CD4-positive, alpha-beta T cell (primary cell): ENCODE measurements at regions not wholly inside any gene's neighbourhood (a gene's known extent, or its start where the extent isn't known, plus 50 kb on each side); places are given as distances from the start of the nearest gene placed in this dataset.

Experiments used
- ATAC-seq: fragments of 200-7000 bp; cut with Tn5 transposase; one replicate; pipeline ENCODE4 v1.10.0; 2022; ENCODE audit warnings: mild to moderate bottlenecking; ENCODE audit not compliant: poor library complexity
- CTCF ChIA-PET: fragments of 350-600 bp; sonication (Branson Sonifier 250); formaldehyde crosslinking; loops from one replicate; lab custom pipeline; 2021; ENCODE audit warnings: antibody characterized with exemption, inconsistent platforms; lab: Charles Lee
- POLR2A ChIA-PET: fragments of 350-600 bp; sonication (Branson Sonifier 250); formaldehyde crosslinking; loops from one replicate; lab custom pipeline; 2021; ENCODE audit warnings: antibody characterized with exemption, inconsistent platforms; lab: Charles Lee
- DNase-seq, 14 experiments: peaks; one replicate each; pipeline ENCODE4 v3.0.0-alpha.2; 2013 to 2020; ENCODE audit warnings: mixed read lengths in 2 of 14
- H3K27ac ChIP-seq, 2 donors: one replicate each; pipeline versions ENCODE4 v1.5.1 to v1.7.0; 2013; ENCODE audit warnings: low read length in 2 of 2, low read depth in 1 of 2, mild to moderate bottlenecking in 1 of 2
- H3K27me3 ChIP-seq, 2 experiments: 1 replicate in 1 of 2; 2 replicates in 1 of 2; pipeline versions ENCODE4 v1.6.1 to v1.7.0; 2013; ENCODE audit warnings: low read length in 2 of 2, control low read depth in 1 of 2, mild to moderate bottlenecking in 1 of 2, moderate library complexity in 1 of 2; ENCODE audit not compliant: insufficient read depth in 2 of 2, control insufficient read depth in 1 of 2
- H3K36me3 ChIP-seq: one replicate; pipeline ENCODE4 v1.6.1; 2013; ENCODE audit warnings: low read length, control low read depth; ENCODE audit not compliant: insufficient read depth
- H3K4me1 ChIP-seq: one replicate; pipeline ENCODE4 v1.6.1; 2013; ENCODE audit warnings: low read length, control low read depth; ENCODE audit not compliant: insufficient read depth
- H3K4me3 ChIP-seq: one replicate; pipeline ENCODE4 v1.5.1; 2013; ENCODE audit warnings: mild to moderate bottlenecking, low read length, moderate library complexity
- H3K9me3 ChIP-seq, 2 experiments: 1 replicate in 1 of 2; 2 replicates in 1 of 2; pipeline versions ENCODE4 v1.6.1 to v1.7.0; 2013; ENCODE audit warnings: low read length in 2 of 2, mild to moderate bottlenecking in 2 of 2, control low read depth in 1 of 2, moderate library complexity in 1 of 2; ENCODE audit not compliant: control insufficient read depth in 1 of 2, insufficient read depth in 1 of 2
- H3K27ac Mint-ChIP-seq: one replicate; pipeline ENCODE4 v1.8.0; 2020; ENCODE audit warnings: mixed read lengths
- H3K27me3 Mint-ChIP-seq: one replicate; pipeline ENCODE4 v1.8.0; 2021; ENCODE audit warnings: mixed read lengths
- H3K36me3 Mint-ChIP-seq: one replicate; pipeline ENCODE4 v1.8.0; 2021; ENCODE audit warnings: low read depth, mixed read lengths
- H3K4me1 Mint-ChIP-seq: one replicate; pipeline ENCODE4 v1.8.0; 2021; ENCODE audit warnings: low read depth, mixed read lengths
- H3K4me3 Mint-ChIP-seq: one replicate; pipeline ENCODE4 v1.8.0; 2020; ENCODE audit warnings: mild to moderate bottlenecking, mixed read lengths
- H3K9me3 Mint-ChIP-seq: one replicate; pipeline ENCODE4 v1.8.0; 2020; ENCODE audit warnings: mixed read lengths
- CTCF ChIP-seq: fragments of 200-600 bp; IDR thresholded peaks from one replicate; pipeline ENCODE4 v1.8.0; 2022; ENCODE audit warnings: antibody characterized with exemption, mild to moderate bottlenecking
- intact Hi-C, 2 experiments: fragments of 100-400 bp; cut with DNase I in 1 of 2; cut with micrococcal nuclease in 1 of 2; formaldehyde crosslinking; loops; one replicate each; pipeline versions ENCODE4 v1.15.1 to v1.9.0; 2023 to 2025; cut with DNase I, micrococcal nuclease

GRCh38 chr6:165843568-165844113, 180.6 kb upstream of the PDE10A start:
- Histone ChIP-seq H3K9me3 (peaks cover 0 to 12% of the 10 kb centered on the region in 2 experiments), H3K27me3 (peaks cover 33 to 42% of the 10 kb centered on the region in 2 experiments), H3K4me3 (no peak overlapping the region), H3K4me1 (no peaks in the 10 kb centered on the region), H3K27ac (no peak overlapping the region), H3K36me3 (no peaks in the 10 kb centered on the region)
- ATAC-seq (no peak), DNase-seq (no peak)
- Mint-ChIP-seq H3K4me3 (no peak overlapping the region), H3K27me3 (peaks cover 53% of the 10 kb centered on the region), H3K27ac (no peak overlapping the region), H3K4me1 (no peaks in the 10 kb centered on the region), H3K36me3 (no peaks in the 10 kb centered on the region), H3K9me3 (no peaks in the 10 kb centered on the region)
- CTCF ChIA-PET: no interaction called here
- intact Hi-C loops: no loop called here
- TF ChIP-seq CTCF: no peak
- POLR2A ChIA-PET: no interaction called here

GRCh38 chr6:165843121-165843520, 180.1 kb upstream of the PDE10A start:
- DNase-seq (no peak), ATAC-seq (no peak)
- H3K36me3 ChIP-seq: no peaks in the 10 kb centered on the region
- no peak overlapping the region for H3K4me3 ChIP-seq
- Mint-ChIP-seq H3K27me3 (peaks cover 53% of the 10 kb centered on the region), H3K4me3 (no peak overlapping the region), H3K36me3 (no peaks in the 10 kb centered on the region), H3K4me1 (no peaks in the 10 kb centered on the region), H3K27ac (no peak overlapping the region), H3K9me3 (no peaks in the 10 kb centered on the region)
- peaks cover 33 to 36% of the 10 kb centered on the region in 2 experiments for H3K27me3 ChIP-seq
- no peaks in the 10 kb centered on the region for H3K4me1 ChIP-seq
- H3K9me3 ChIP-seq: peaks cover 0 to 10% of the 10 kb centered on the region in 2 experiments
- no peak overlapping the region for H3K27ac ChIP-seq
- ChIA-PET POLR2A (no interaction called here), CTCF (no interaction called here)
- intact Hi-C loops: no loop called here
- no peak for TF ChIP-seq CTCF

- H3K27me3 ChIP-seq: peaks cover 33 to 36% of the 10 kb centered on the region in 2 experiments
- H3K4me1 Mint-ChIP-seq: no peaks in the 10 kb centered on the region
- intact Hi-C loops: no loop called here
- no peak overlapping the region for H3K4me3 ChIP-seq
- H3K36me3 Mint-ChIP-seq: no peaks in the 10 kb centered on the region
- TF ChIP-seq CTCF: no peak
- no peaks in the 10 kb centered on the region for H3K9me3 Mint-ChIP-seq
- peaks cover 51% of the 10 kb centered on the region for H3K27me3 Mint-ChIP-seq
- H3K4me1 ChIP-seq: no peaks in the 10 kb centered on the region
- H3K9me3 ChIP-seq: peaks cover 0 to 8% of the 10 kb centered on the region in 2 experiments
- ChIA-PET CTCF (interaction anchor here (1.7 kb wide), 1 partner anchor 8 kb away, joined by 7 read pairs; no protein-coding TSS in a partner anchor), POLR2A (no interaction called here)
- ATAC-seq: no peak
- no peak overlapping the region for H3K4me3 Mint-ChIP-seq
- H3K27ac ChIP-seq: no peak overlapping the region
- no peak for DNase-seq
- no peak overlapping the region for H3K27ac Mint-ChIP-seq
- no peaks in the 10 kb centered on the region for H3K36me3 ChIP-seq
Measured at GRCh38 chr6:165842281-165842936, 179.4 kb upstream of the PDE10A start.
